Neural progenitor cell (in vitro differentiated cells): ENCODE measurements at regions not wholly inside any gene's neighbourhood (a gene's known extent, or its start where the extent isn't known, plus 50 kb on each side); places are given as distances from the start of the nearest gene placed in this dataset.

Experiments
- DNase-seq: peaks from one replicate; pipeline ENCODE4 v3.0.0-alpha.2; 2016; ENCODE audit warnings: low spot score
- H2AFZ ChIP-seq: fragments of 200-600 bp; sonication (generic); replicated peaks from 2 replicates; pipeline ENCODE4 v1.6.1; 2016; ENCODE audit warnings: antibody characterized with exemption
- H3F3A ChIP-seq: fragments of 200-600 bp; sonication (generic); 2 replicates; pipeline ENCODE4 v1.6.1; 2016; ENCODE audit warnings: antibody characterized with exemption, low read depth
- H3K27ac ChIP-seq: fragments of 200-600 bp; sonication (generic); 2 replicates; pipeline ENCODE4 v1.5.1; 2016; ENCODE audit warnings: mild to moderate bottlenecking
- H3K27me3 ChIP-seq: fragments of 200-600 bp; sonication (generic); 2 replicates; pipeline ENCODE4 v1.6.1; 2016; ENCODE audit warnings: mild to moderate bottlenecking, moderate library complexity
- H3K36me3 ChIP-seq: fragments of 200-600 bp; sonication (generic); 2 replicates; pipeline ENCODE4 v1.5.1; 2016
- H3K4me1 ChIP-seq: fragments of 200-600 bp; sonication (generic); 2 replicates; pipeline ENCODE4 v1.6.1; 2016; ENCODE audit warnings: mixed run types
- H3K4me2 ChIP-seq: fragments of 200-600 bp; sonication (generic); 2 replicates; pipeline ENCODE4 v1.6.1; 2016
- H3K4me3 ChIP-seq: fragments of 200-600 bp; sonication (generic); 2 replicates; pipeline ENCODE4 v1.5.1; 2016
- H3K79me2 ChIP-seq: fragments of 200-600 bp; sonication (generic); 2 replicates; pipeline ENCODE4 v1.6.1; 2016; ENCODE audit warnings: low read depth
- H3K9ac ChIP-seq: fragments of 200-600 bp; sonication (generic); 2 replicates; pipeline ENCODE4 v1.6.1; 2016
- H3K9me3 ChIP-seq: fragments of 200-600 bp; sonication (generic); 2 replicates; pipeline ENCODE4 v1.5.1; 2016; ENCODE audit warnings: low read depth
- H4K20me1 ChIP-seq: fragments of 200-600 bp; sonication (generic); 2 replicates; pipeline ENCODE4 v1.6.1; 2016; ENCODE audit warnings: low read depth
- H3K27ac Mint-ChIP-seq: 3 replicates; pipeline ENCODE4 v1.8.0; 2021; ENCODE audit warnings: mixed read lengths
- H3K27me3 Mint-ChIP-seq: 2 replicates; pipeline ENCODE4 v1.8.0; 2022; ENCODE audit warnings: low read depth, mild to moderate bottlenecking, inconsistent platforms, moderate library complexity, mixed read lengths; ENCODE audit not compliant: insufficient read depth
- H3K36me3 Mint-ChIP-seq: 3 replicates; pipeline ENCODE4 v1.8.0; 2021; ENCODE audit warnings: mixed read lengths
- H3K4me1 Mint-ChIP-seq: 3 replicates; pipeline ENCODE4 v1.8.0; 2021; ENCODE audit warnings: mixed read lengths
- H3K4me3 Mint-ChIP-seq: 3 replicates; pipeline ENCODE4 v1.8.0; 2021; ENCODE audit warnings: mild to moderate bottlenecking, moderate library complexity, mixed read lengths
- H3K9me3 Mint-ChIP-seq: 3 replicates; pipeline ENCODE4 v1.8.0; 2020; ENCODE audit warnings: mixed read lengths
- CTCF ChIP-seq: fragments of 200-600 bp; sonication (generic); IDR thresholded peaks from 2 replicates; pipeline ENCODE4 v1.5.1; 2017; ENCODE audit warnings: antibody characterized with exemption, mild to moderate bottlenecking
- EZH2 ChIP-seq: fragments of 200-600 bp; sonication (generic); IDR thresholded peaks from 2 replicates; pipeline ENCODE4 v1.6.1; 2017; ENCODE audit warnings: antibody characterized with exemption, mild to moderate bottlenecking, moderate library complexity
- EZH2phosphoT487 ChIP-seq: fragments of 200-600 bp; sonication (generic); IDR thresholded peaks from 2 replicates; pipeline ENCODE4 v1.6.1; 2017; ENCODE audit warnings: antibody characterized with exemption

GRCh38 chr9:119968836-119969707 lies 599.8 kb upstream of the BRINP1 start:
- Mint-ChIP-seq H3K4me1 (peaks cover 10% of the 10 kb centered on the region), H3K4me3 (no peak overlapping the region), H3K27ac (no peak overlapping the region), H3K9me3 (no peaks in the 10 kb centered on the region), H3K27me3 (peaks cover 4% of the 10 kb centered on the region), H3K36me3 (no peaks in the 10 kb centered on the region)
- Histone ChIP-seq H3K9ac (no peak overlapping the region), H3K27me3 (no peaks in the 10 kb centered on the region), H3F3A (peaks cover 4% of the 10 kb centered on the region), H3K27ac (no peak overlapping the region), H3K79me2 (no peaks in the 10 kb centered on the region), H3K4me1 (peaks cover 14% of the 10 kb centered on the region), H3K4me2 (no peak overlapping the region), H3K9me3 (no peaks in the 10 kb centered on the region), H3K36me3 (no peaks in the 10 kb centered on the region), H4K20me1 (no peaks in the 10 kb centered on the region), H3K4me3 (no peak overlapping the region), H2AFZ (peak overlapping the region; percentile 71)
- TF ChIP-seq EZH2 (no peak), CTCF (peak; percentile 92)
- peak; percentile 88 for DNase-seq

DNA sequence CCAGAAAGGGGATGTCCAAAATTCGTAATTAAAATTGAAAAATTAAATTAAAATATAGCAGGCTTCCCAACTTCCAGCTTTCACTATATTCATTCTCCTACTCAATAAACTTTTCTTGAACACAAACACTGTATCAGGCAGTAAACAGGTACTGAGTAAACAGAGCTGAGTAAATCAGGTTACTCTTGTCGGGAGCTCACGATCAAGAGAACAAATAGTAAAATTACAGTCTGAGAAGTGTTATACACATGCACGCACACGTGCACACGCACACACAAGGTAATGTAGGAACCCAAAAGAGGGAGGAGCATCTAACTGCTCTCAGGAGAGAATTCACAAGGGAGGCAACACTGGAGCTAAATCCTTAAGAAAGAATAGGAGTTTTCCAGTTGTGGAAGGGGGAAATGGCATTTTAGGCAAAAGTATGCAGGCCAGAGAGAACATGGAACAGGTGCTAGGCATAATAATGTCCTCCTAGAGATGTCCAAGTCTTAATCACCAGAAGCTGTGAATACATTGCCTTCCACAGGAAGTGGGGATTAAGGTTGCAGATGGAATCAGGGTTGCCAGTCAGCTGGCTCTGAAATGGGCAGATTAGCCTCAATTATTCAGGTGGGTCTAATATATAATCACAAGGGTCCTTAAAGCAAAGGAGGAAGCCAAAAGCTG lies 598.8 kb upstream of the BRINP1 start:
- H3K4me3 ChIP-seq = no peak overlapping the region
- peaks cover 16% of the 10 kb centered on the region for H3K4me1 ChIP-seq
- no peaks in the 10 kb centered on the region for H3K36me3 ChIP-seq
- Mint-ChIP-seq H3K4me3 (no peak overlapping the region), H3K27ac (no peak overlapping the region), H3K27me3 (peaks cover 4% of the 10 kb centered on the region), H3K9me3 (no peaks in the 10 kb centered on the region), H3K4me1 (peaks cover 21% of the 10 kb centered on the region), H3K36me3 (no peaks in the 10 kb centered on the region)
- no peaks in the 10 kb centered on the region for H3K79me2 ChIP-seq
- H3K4me2 ChIP-seq = no peak overlapping the region
- no peak overlapping the region for H3K9ac ChIP-seq
- no peak for DNase-seq
- no peaks in the 10 kb centered on the region for H3K27me3 ChIP-seq
- no peaks in the 10 kb centered on the region for H4K20me1 ChIP-seq
- no peak overlapping the region for H2AFZ ChIP-seq
- peaks cover 15% of the 10 kb centered on the region for H3F3A ChIP-seq
- no peak for TF ChIP-seq CTCF
- no peak for TF ChIP-seq EZH2phosphoT487
- no peak for TF ChIP-seq EZH2
- H3K9me3 ChIP-seq = no peaks in the 10 kb centered on the region
- H3K27ac ChIP-seq = no peak overlapping the region

- Histone ChIP-seq H2AFZ (no peak overlapping the region), H3K27ac (peak overlapping the region; percentile 85), H3K4me2 (peak overlapping the region; percentile 28)
Measured at GRCh38 chr9:119963798-119964372, 594.6 kb upstream of the BRINP1 start.

More at GRCh38 chr9:119963798-119964372, 594.6 kb upstream of the BRINP1 start:
- peak; percentile 93 for DNase-seq
- no peaks in the 10 kb centered on the region for H3K36me3 ChIP-seq
- Mint-ChIP-seq H3K4me3 (peak overlapping the region; percentile 41), H3K27me3 (peaks cover 4% of the 10 kb centered on the region), H3K4me1 (peaks cover 26% of the 10 kb centered on the region), H3K36me3 (no peaks in the 10 kb centered on the region), H3K27ac (peak overlapping the region; percentile 67), H3K9me3 (no peaks in the 10 kb centered on the region)
- no peaks in the 10 kb centered on the region for H4K20me1 ChIP-seq
- H3K4me3 ChIP-seq = no peak overlapping the region
- H3K9me3 ChIP-seq = no peaks in the 10 kb centered on the region
- no peaks in the 10 kb centered on the region for H3K79me2 ChIP-seq
- peaks cover 26% of the 10 kb centered on the region for H3F3A ChIP-seq
- peaks cover 12% of the 10 kb centered on the region for H3K4me1 ChIP-seq
- no peak for TF ChIP-seq EZH2
- no peak for TF ChIP-seq CTCF
- no peak for TF ChIP-seq EZH2phosphoT487
- no peaks in the 10 kb centered on the region for H3K27me3 ChIP-seq
- no peak overlapping the region for H3K9ac ChIP-seq
